HFF-Myc (cell line): ENCODE measurements at regions not wholly inside any gene's neighbourhood (a gene's known extent, or its start where the extent isn't known, plus 50 kb on each side); places are given as distances from the start of the nearest gene placed in this dataset.
"Not testable (repeated sequence)": the region's sequence is repeated elsewhere in the genome, so short reads cannot be mapped to it uniquely, and the experiment has no call there.

Source experiments
- DNase-seq: peaks from one replicate; pipeline ENCODE4 v3.0.0-alpha.2; 2011; ENCODE audit warnings: low read depth; ENCODE audit errors: extremely low read depth
- H3K4me3 ChIP-seq: replicated peaks from 2 replicates; pipeline ENCODE4 v1.5.1; 2011; ENCODE audit warnings: low read depth, mild to moderate bottlenecking, control low read depth, low read length
- TF ChIP-seq, protein P1 (sequence below): IDR thresholded peaks from 2 replicates; pipeline ENCODE4 v1.5.1; 2012; ENCODE audit warnings: mild to moderate bottlenecking, low read depth, low read length, control low read depth; ENCODE audit errors: missing control alignments

DNA sequence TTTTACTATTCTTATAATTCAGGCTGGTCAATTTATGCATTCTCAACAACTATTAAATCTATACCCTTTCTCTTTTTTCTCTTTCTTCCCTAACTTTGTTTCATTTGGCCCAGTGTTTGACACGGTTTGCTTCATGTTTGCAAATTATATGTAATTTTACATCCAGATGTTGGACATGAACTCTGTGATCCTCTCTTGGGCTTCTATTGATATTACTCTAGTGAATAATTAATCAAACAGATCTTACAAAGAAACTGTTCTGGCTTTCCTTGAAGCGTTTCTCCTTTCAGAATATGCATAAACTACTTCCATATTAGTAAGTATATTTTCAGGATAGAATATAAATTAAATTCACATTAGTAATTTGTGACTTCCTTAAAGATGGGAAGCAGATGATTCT, 225.1 kb upstream of the TMEFF2 start:
- H3K4me3 ChIP-seq, result no peak overlapping the region
- TF ChIP-seq, protein P1, sequence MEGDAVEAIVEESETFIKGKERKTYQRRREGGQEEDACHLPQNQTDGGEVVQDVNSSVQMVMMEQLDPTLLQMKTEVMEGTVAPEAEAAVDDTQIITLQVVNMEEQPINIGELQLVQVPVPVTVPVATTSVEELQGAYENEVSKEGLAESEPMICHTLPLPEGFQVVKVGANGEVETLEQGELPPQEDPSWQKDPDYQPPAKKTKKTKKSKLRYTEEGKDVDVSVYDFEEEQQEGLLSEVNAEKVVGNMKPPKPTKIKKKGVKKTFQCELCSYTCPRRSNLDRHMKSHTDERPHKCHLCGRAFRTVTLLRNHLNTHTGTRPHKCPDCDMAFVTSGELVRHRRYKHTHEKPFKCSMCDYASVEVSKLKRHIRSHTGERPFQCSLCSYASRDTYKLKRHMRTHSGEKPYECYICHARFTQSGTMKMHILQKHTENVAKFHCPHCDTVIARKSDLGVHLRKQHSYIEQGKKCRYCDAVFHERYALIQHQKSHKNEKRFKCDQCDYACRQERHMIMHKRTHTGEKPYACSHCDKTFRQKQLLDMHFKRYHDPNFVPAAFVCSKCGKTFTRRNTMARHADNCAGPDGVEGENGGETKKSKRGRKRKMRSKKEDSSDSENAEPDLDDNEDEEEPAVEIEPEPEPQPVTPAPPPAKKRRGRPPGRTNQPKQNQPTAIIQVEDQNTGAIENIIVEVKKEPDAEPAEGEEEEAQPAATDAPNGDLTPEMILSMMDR, result no peak
- no peak for DNase-seq

DNA sequence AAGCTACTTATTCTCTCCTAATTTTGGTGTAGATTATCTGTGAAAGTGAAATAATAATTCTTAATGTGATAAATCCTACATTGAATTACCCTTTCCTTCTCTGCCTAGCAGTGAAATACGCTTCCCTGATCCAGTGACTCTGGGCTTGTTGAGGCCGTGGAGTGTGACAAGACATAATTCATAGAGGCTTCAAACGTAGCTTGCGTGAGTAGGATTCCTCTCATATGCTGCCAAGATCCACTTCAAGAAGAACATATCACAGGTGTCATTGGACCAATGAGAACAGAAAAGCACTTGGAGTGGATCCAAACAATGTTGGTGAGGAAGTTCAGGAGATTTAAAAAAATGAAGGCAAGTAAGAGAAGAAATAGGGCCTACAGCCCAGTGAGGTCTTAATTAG, 221.3 kb upstream of the TMEFF2 start:
- TF ChIP-seq, protein P1, result no peak
- DNase-seq, result no peak
- no peak overlapping the region for H3K4me3 ChIP-seq

DNA sequence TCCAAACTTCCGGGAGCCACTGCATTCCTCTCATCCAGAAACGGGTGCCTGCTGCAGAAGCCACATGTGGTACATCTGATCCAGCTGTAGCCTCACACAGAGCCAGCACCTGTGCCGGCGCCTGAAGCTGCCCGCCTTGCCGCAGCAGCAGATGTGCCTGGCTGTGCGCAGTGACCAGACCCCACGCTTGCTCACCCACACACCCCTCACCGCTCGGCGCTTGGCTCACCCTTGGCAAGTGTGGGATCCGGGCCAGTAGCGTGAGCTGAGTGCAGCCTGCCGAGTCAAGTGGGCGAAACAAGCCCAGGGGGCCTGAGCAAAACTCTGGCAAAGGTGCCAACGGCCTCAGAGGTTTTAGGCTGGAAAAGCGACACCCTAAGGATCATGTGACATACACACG, 220.1 kb upstream of the TMEFF2 start:
- DNase-seq, result no peak
- TF ChIP-seq, protein P1, result no peak
- no peak overlapping the region for H3K4me3 ChIP-seq

DNA sequence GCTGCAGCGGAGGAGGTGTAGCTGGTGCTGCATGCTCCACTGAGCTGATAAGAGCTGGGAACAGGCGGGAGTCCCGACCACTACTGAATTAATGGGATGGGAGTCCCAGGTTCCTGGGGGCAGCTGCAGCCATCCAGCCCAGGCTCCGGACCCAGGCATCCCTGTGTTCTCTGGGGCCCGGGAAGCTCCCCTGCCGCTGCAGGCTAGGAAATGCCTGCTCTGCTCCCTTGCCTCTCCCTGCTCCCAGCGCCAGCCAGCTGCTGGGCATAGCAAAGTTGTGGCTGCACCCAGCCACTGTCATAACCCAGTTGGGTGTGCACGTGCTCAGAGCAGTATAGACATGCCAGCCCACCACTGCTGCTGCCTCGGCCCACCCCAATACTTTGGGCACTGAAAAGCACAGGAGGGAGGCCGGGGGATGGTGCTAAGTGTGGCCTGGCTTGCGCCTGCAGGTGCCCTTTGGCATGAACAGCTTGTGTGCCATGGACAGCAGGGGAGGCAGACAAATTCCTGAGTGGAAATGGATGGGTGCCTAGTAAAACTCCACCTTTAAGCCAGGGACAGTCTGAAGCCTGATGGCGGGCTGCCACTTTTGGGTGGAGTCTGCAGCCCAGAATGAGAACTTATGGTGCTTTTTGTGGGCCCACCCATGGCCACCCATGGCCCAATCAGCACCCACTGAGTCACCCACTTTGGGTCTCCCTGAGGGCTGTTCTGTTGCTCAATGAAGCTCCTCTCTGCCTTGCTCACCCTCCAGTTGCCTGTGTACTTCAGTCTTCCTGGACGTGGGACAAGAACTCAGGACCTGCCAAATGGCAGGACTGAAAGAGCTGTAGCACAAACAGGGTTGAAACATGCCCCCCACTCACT, 219.3 kb upstream of the TMEFF2 start:
- DNase-seq, result no peak
- TF ChIP-seq, protein P1, result no peak
- H3K4me3 ChIP-seq, result no peak overlapping the region

DNA sequence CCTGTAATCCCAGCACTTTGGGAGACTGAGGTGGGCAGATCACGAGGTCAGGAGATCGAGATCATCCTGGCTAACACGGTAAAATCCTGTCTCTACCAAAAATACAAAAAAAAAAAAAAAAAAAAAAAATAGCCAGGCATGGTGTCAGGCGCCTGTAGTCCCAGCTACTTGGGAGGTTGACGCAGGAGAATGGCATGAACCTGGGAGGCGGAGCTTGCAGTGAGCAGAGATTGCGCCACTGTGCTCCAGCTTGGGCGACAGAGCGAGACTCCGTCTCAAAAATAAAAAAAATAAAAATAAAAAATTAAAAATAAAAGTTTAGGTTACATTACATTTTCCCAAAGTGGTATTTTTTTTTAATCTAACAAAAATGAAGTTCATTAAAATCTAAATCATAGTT, 218.1 kb upstream of the TMEFF2 start:
- DNase-seq, H3K4me3 ChIP-seq: not testable (repeated sequence)

DNA sequence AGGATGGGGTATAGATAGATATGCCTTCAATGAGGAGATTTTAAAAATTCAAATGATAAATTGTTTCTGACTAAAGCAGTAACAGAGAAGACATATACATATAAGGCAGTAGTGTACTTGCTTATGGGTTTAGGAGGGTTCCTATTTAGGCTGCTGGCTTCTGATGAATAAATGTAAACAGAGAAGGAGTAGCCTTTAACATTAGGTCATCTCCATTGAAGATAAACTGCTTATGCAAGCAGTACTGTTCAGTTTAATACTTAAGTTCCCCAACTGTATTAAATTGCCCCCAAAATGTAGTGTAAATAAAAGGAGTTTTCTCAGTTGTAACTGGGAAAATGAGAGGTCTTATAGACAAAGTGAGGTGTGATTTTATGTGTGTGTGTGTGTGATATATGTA, 217.7 kb upstream of the TMEFF2 start:
- DNase-seq, result no peak
- H3K4me3 ChIP-seq, result no peak overlapping the region
- TF ChIP-seq, protein P1, result no peak

DNA sequence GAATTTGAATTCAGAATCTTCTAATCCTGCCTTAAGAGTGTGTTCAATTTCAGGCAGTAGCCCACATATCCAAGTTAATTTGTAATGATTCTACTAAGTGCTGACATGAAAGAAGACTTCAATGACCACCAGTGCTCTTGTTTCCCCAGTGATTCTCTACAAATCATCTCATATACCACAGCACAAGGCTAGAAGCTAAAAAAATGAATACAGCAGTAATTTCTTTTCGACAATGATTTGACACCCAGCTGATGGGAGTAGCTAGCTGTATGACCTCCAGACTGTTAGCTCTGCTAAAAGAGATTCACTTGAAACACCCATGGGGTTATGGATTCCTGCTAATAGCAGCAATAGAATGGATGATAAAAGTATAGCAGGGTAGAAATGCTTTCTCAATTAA, 217.0 kb upstream of the TMEFF2 start:
- TF ChIP-seq, protein P1, result no peak
- no peak overlapping the region for H3K4me3 ChIP-seq

More for the DNA sequence above, 217.0 kb upstream of the TMEFF2 start:
- DNase-seq, result no peak
